ENCODE measurements at regions not wholly inside any gene's neighbourhood (a gene's known extent, or its start where the extent isn't known, plus 50 kb on each side); places are given as distances from the start of the nearest gene placed in this dataset.
"Not testable (repeated sequence)": the region's sequence is repeated elsewhere in the genome, so short reads cannot be mapped to it uniquely, and the experiment has no call there.

DNA sequence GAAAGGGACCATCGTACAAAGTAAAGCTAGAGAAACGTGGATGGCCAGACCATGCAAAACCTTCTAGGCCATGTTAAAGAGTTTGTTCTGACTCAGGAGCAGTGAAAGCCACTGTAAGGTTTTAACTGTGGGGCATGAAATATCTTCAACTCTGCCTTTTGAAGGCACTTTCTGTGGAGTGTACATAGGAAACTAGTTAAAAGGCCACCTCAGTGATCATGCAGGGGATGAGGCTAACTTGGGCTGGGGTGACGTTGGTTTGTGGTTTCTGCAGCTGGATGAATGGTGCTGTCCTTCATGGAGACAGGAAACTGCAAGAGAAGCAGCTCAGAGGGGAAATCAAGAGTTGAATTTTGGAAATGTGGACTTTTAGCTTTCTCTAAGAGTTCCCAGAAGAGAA, 190.7 kb downstream of the CDCA7 start:
- no peak for DNase-seq (ENCODE audit: low read depth in 2 of 3, low spot score in 1 of 3)

DNA sequence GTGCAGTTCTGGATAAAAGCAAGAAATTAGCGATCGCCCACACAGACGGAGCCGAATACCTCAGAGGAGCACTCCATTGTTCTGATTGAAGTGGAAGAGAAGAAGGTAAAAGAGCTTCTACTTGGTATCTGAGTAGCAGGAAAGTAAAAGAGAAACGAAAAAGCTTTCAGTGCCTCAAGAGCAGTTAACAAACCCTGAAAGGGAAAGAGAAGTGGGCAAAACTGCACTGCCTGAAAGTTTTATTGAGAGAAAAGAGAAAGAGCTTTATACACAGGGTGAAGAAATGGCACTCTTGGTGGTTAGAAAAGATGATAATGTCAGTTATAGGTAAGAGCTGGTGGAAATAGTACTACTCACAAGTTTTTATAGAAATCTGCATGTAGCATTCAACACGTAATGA, 192.8 kb downstream of the CDCA7 start:
- no peak for DNase-seq (ENCODE audit: low read depth in 2 of 3, low spot score in 1 of 3)

DNA sequence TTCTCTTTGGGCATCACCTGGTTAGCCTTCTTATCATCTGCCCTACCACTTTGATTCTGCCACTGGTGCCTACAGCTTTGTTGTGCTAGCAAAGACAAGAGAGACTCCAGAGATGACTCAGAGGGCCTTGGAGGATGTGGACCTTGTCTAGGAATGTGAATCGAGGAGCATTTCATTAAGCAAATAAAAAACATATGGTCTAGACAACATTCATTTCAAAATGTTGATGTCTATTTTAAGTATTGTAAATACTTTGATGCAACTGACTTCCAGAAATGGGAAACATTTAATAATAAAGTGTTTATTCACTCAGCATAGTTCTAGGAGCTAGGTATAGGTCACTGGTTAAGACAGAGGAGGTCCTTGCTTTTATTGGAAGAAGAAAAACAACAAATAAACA, 195.5 kb downstream of the CDCA7 start:
- no peak for DNase-seq (ENCODE audit: low read depth in 2 of 3, low spot score in 1 of 3)

DNA sequence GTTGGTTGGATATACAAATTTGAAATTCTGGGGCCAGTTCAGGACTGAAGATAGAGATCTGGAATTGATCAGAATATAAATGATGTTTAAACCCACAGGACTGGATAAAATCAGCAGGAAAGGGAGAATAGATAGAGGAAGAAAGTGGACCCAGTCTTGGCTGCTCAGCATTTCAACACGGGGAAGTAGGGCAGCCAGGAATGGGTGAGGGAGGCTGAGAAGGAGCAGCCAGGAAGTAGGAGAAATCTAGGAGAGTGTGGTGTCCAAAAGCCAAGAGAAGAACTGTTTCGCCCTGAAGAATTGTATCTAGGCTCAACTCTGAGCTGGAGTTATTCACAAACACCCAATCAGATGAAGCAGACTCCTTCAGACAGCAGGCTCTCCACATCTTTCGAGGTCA, 197.9 kb downstream of the CDCA7 start:
- no peak for DNase-seq (ENCODE audit: low read depth in 2 of 3, low spot score in 1 of 3)

DNA sequence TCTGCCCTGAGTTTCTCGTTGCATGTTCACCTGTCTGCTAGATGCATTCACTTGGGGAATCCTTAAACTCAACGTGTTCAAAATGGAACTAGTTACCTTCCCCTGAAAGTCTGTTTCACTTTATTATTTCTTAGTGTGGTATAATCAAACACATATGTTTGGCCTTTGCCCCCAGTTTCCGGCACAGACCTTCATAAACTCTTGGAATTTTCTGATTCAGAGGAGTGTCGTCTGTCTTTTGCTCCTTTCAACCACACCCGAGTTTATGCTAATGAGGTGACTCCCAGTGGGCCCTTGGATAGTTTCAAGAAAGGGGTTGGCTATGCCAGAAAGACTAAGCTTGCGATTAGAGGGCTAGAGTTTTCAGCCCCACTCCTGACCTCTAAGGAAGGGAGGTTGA, 198.9 kb downstream of the CDCA7 start:
- no peak for DNase-seq (ENCODE audit: low read depth in 2 of 3, low spot score in 1 of 3)

DNA sequence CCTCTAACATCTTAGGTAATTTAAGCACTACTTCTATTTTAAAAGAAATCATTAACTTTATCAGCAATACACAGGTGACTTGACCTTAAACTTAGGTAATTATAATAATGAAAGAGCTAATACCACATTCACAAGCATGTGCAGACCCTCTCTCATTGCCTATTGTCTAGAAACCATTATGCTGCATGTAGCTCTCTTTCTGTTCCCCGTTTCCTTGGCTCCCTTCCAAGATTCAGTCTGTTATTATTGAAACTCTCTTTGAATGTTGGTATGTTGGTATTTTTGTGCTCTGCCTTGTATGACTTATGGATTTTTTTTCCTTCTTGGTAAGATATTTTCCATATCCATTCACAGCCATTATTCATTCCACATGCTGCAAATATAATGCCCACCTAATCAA, 201.2 kb downstream of the CDCA7 start:
- no peak for DNase-seq (ENCODE audit: low read depth in 2 of 3, low spot score in 1 of 3)

DNA sequence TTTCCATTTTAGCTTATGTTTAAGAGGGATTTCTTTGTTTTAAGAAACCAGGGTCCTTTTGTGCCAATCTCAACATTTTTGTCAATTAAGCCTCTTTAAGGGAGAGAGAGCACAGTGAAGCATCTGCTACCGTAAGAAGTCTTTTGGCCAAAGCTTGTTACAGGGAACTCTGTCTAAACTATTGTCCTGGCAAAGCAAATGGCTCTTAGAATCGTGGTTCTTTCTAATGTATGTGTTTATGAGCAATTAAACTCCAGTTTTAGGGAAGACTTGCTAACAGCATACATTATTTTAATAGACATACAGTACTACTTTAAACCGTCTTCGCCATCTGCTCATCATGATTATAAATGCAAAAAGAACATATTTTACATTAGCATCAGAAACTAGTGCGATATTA, 202.1 kb downstream of the CDCA7 start:
- DNase-seq (ENCODE audit: low read depth in 2 of 3, low spot score in 1 of 3), result no peak

DNA sequence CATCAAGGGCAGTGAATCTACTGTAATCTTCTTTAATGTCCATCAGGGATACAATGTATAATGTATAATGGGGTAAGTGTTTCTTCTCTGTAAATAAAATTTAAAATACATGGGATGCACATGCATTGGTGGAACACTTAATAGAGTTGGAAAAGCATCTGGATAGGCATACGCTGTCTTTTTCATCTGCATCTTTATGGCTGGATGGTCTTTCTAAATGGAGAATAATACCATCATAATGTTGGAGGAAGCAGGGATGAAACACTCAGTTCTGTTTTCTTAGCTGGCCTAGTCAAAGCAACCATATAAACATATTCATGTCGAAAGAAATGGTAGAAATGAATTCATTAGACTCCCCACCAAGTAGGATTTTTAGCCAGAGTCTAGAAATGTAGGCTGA, 202.8 kb downstream of the CDCA7 start:
- no peak for DNase-seq (ENCODE audit: low read depth in 2 of 3, low spot score in 1 of 3)

DNA sequence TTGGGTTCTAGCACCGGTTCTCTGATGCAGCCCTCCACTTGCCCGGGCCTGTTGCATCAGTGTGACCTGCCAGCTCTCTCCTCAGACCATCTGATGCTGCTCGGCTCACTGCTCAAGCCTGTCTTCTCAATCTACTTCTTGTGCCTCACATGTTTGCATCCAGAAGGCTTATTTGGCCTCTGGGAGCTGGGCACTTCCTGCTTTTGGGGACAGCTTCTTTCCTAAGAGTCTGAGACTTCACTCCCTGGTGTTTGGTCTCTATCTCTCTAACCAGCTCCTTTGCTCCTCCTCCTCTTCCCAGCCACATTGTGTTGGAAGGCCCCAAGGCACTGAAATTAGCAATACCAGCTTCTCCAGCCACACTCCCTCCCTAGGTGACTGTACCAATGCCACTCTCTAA, 212.8 kb downstream of the CDCA7 start:
- no peak for DNase-seq (ENCODE audit: low read depth in 2 of 3, low spot score in 1 of 3)

DNA sequence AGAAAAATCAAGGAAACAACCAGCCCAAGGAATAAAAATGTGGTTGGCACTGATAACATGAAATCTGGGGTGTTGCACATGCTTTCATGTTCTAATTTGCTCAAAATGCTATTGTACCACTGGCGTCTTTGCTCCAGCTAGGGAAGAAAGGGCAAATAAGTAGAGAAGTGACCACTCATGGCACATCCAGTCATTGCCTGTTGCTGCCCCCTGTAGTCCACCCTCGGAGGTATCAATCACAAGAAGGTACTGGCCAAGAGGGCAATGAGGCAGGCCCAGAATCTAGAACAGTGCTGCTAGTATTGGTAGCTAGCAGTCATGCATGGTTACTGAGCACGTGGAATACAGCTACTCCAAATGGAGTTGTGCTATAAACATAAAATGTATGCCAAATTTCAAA, 213.4 kb downstream of the CDCA7 start:
- no peak for DNase-seq (ENCODE audit: low read depth in 2 of 3, low spot score in 1 of 3)

DNA sequence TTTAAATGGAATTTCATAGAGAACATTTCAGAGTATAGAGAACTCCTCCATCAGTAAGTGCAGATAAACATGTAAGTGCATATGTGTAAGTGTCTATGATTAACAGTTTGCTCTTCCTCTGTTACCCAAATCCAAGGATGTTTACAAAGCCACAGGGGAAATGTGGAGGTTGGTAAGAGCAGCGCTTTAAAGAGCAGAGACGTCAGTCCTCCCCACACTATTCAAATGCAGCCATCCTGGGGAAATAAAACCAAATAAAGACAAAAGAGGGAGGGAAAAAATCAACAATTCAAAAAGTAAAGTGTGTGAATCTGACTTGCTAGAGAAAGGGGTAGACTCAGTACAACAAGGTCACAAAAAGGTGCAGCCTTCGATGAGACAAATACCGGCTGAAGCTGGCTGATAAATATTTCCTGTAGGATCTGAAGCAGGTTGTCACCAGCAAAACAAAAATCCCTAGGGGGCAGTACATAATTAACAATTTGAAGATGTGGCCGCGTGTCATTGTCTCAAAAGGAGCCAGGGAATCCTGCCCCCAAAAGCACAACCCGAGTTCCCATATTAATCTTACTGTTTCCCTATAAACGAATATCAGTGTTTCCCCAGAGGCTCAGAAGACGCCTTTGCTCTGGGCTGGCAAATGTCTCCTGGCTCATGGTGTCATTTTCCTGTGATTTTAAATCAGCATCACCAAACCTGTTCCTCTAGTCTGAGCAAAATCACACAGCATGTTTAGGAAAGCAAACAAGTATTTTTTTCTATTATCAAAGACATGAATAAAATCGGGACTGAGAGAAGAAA, 216.5 kb downstream of the CDCA7 start:
- no peak for DNase-seq (ENCODE audit: low read depth in 2 of 3, low spot score in 1 of 3)

DNA sequence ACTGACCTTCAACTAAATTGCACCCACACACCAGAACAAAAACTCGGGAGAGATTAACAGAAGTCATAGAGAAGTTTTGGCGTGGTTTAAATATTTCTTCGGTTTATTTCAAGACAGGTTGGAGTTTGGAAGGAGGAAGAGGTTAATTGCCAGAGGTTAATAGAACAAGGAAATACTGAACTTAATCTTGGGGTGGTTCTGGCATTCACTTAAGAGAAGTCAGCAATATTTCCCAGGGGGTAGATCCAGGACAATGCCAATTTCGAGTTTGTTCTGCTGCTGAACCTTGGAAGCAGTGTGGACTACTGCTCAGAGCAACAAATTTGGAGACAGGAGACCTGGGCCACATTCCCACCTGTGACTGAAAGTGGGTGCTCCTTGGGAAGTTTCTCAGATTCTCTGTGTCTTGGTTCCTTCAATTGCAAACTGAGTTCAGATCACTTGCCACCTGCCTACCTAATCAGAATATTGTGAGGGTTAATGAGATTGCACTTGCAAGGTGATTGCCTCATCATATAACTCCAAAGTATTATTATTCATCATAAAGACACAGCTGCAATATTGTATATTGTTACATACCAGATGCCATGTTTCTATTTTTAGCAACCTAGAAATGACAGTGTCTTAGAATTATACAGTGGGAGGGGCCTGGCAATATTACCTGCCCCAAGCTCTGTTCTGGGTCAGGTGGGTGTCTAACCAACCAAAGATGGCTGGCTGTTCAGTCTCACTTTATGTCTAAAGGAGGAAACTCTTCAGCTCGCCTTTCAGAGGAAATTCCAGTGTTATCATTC, 217.4 kb downstream of the CDCA7 start:
- DNase-seq (ENCODE audit: low read depth in 2 of 3, low spot score in 1 of 3), result no peak

DNA sequence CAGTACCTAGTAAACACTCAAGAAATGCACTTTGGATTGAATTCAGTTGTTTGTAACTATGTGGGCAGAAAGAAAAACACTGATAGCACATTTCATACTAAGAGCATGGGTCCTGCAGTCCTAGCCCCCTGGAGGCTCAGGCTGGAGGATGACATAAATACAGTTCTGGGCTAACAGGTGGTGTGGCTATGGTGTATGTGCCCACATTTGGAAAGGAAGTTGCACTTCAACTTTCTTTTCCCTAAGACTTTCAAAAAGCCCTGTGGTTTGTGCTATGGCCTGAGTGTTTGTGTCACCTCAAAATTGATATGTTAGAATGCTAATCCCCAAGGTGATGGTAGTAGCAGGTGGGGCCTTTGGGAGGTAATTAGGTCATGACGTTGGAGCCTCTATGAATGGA, 218.2 kb downstream of the CDCA7 start:
- no peak for DNase-seq (ENCODE audit: low read depth in 2 of 3, low spot score in 1 of 3)

DNA sequence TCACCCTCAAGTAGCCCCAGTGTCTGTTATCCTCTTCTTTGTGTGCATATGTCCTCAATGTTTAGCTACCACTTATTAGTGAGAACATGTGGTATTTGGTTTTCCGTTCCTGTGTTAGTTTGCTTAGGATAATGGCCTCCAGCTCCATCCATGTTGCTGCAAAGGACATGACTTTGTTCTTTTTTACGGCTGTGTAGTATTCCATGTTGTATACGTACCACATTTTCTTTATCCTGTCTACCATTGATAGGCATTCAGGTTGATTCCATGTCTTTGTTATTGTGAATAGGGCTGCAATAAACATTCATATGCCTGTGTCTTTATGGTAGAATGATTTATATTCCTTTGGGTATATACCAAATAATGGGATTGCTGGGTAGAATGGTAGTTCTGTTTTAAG, 219.1 kb downstream of the CDCA7 start:
- DNase-seq (ENCODE audit: low read depth in 2 of 3, low spot score in 1 of 3), result not testable (repeated sequence)

DNA sequence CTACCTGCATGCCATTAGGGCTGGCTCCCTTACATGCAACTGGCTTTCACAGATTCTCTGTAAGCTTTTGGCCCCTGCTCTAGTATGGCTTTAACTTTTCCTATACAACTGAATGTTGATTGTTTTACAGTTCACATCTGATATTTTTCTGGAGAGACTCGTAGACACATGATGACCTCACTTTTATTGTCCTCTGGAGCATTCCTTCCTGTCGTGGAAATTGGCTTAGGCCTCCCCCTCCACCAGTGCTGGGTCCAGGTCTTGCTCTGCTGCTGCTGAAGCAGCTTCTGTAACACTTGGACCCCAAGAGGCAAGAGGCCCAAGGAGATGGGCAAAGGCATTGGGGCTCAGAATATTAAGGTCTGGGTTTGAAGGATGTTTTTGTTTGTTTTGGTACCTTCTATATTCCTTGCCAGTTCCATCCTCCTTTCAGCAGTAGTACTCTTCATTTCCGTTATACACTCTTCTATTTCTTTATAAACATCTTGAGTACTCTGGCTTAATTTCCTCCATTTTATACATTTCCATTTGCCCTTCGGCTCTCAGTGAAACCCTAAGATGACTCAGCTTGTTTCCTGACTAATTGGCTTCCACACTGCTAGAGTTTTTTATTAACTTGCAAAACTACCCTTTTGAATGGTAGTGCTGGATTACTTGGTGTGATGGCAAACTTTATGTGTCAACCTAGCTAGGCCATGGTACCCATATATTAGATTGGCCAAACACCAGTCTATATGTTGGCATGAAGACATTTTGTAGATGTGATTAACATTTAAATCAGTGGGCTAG, 219.8 kb downstream of the CDCA7 start:
- DNase-seq (ENCODE audit: low read depth in 2 of 3, low spot score in 1 of 3), result no peak

DNA sequence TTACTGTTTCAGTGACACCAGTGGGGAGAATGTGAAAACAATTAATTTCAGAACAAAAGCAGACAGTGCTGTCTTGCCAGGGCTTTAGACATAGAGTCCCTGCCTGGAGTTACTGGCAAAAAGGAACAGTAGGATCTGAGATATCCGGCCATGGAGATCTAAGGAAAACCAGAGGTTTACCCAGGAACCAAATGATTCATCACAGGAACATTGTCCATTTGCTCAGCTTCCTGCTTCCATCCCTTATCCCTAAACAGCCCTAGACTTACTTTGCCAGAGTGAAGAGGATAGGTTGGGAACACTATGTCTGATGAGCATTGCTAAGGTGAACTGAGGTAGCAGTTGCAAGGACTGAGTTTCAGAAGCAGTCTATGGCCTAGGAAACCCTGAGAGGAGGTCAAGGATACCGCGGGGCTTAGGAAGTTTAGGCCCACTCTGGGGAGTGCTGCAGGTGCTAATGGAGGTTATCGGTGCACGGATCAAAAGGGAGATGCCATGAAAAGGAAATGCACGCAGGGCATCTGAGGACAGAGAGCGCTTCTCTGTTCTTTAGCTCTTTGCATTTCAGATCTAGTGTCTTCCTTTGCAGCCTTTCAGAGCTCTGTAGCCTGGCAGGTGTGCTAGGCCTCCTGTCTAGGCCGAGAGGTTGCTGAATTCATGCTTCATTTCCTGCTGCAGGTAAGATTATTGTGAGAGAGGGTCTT, 223.9 kb downstream of the CDCA7 start:
- no peak for DNase-seq (ENCODE audit: low read depth in 2 of 3, low spot score in 1 of 3)

DNA sequence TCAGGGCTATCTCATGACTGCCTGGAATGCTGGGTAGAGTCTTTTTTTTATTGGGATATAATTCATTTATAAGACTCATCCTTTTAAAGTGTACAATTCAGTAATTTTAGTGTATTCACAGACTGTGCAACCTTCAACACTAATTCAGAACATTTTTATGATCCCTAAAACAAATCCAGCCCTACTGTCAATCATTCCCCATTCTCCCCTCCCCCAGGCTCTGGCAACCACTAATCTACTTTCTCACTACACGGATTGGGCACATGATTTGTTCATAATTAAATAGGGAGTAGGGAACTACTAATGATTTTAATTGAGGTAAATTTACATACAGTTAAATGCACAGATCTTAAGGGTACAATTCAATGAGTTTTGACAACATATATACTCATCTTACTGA, 225.7 kb downstream of the CDCA7 start:
- DNase-seq (ENCODE audit: low read depth in 2 of 3, low spot score in 1 of 3), result no peak

DNA sequence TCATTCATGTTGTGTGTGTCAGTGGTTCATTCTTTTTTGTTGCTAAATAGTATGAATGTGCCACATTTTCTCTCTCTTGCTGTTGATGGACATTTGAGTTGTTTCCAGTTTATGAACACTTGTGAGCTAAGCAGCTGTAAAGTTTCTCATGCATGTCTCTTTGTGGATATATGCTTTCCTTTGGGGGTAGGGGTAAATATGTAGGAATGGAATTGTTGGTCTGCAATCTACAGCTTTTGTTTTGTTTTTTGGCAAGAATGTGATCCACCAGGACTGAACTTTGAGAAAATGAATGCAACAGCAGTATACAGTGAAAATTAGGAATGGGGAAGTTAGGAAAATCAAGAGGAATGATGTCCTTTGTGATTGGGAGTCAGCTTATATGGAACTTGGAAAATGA, 226.3 kb downstream of the CDCA7 start:
- DNase-seq (ENCODE audit: low read depth in 2 of 3, low spot score in 1 of 3), result no peak

DNA sequence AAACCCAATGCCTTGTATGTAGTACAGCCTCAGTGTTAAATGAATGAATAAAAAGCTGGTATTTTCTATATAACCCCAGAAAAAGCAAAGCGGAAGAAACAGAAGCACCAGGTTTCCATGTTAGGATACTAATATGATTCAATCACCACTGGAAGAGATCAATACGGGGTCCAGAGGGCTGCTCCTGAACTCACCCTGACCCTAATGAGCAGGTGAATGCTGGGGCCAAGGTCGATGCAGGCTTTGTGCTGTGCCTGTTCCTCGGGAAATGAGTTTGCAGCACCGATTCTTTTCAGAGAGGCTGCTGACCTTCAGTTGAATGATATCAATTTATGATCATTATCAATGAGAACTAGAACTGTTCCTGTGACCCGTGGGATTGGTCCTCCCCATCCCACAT, 228.5 kb downstream of the CDCA7 start:
- no peak for DNase-seq (ENCODE audit: low read depth in 2 of 3, low spot score in 1 of 3)

DNA sequence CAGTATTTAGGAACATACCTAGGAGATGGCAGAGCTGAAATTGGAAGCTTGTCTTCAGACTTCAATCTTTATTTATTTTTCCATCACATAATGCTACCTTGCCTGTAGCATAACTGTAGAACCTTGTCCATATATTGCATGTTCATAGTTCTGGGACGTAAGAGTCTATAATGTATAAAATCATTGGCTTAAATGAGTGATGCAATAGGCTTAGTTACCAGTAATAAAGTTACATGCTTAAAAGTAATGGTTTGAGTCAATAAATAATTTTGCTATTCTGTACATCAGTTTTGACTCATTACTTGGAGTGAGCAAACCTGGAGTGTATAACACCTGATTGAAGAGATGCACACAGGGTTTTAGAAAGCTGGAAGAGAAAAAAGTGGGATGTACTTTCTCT, 229.3 kb downstream of the CDCA7 start:
- DNase-seq (ENCODE audit: low read depth in 2 of 3, low spot score in 1 of 3), result no peak

Data from stimulated activated CD4-positive, alpha-beta T cell treated with anti-CD3 and anti-CD28 coated beads, Interleukin-12 subunit alpha, Interleukin-12 subunit beta, amount 100 ng/mL, for 48 hours (primary cell).